Neutrophil (primary cell): ENCODE measurements at regions not wholly inside any gene's neighbourhood (a gene's known extent, or its start where the extent isn't known, plus 50 kb on each side); places are given as distances from the start of the nearest gene placed in this dataset.

Experiments used
- H3K27ac ChIP-seq: fragments of 200-600 bp; sonication (generic); 2 replicates; pipeline ENCODE4 v1.5.1; 2016; ENCODE audit warnings: mild to moderate bottlenecking, moderate library complexity
- H3K27me3 ChIP-seq: fragments of 200-600 bp; sonication (generic); 2 replicates; pipeline ENCODE4 v1.6.0; 2016; ENCODE audit warnings: mild to moderate bottlenecking
- H3K36me3 ChIP-seq: fragments of 200-600 bp; sonication (generic); 2 replicates; pipeline ENCODE4 v1.5.1; 2017
- H3K4me1 ChIP-seq, 2 experiments: fragments of 200-600 bp in 1 of 2; sonication (generic) in 1 of 2; 1 replicate in 1 of 2; 2 replicates in 1 of 2; pipeline versions ENCODE4 v1.5.1 to v1.6.1; 2013 to 2016; ENCODE audit warnings: low read depth in 1 of 2, low read length in 1 of 2, mild to moderate bottlenecking in 1 of 2, moderate library complexity in 1 of 2; ENCODE audit not compliant: control insufficient read depth in 1 of 2, insufficient read depth in 1 of 2
- H3K4me3 ChIP-seq, 2 experiments: fragments of 200-600 bp in 1 of 2; sonication (generic) in 1 of 2; 1 replicate in 1 of 2; 2 replicates in 1 of 2; pipeline ENCODE4 v1.5.1; 2013 to 2016; ENCODE audit warnings: low read depth in 1 of 2, low read length in 1 of 2, mild to moderate bottlenecking in 1 of 2, moderate library complexity in 1 of 2
- H3K9me3 ChIP-seq: fragments of 200-600 bp; sonication (generic); 2 replicates; pipeline ENCODE4 v1.5.1; 2016
- TF ChIP-seq, protein P1 (sequence below): fragments of 200-600 bp; sonication (generic); IDR thresholded peaks from 2 replicates; pipeline ENCODE4 v1.5.1; 2016; ENCODE audit warnings: antibody characterized with exemption

DNA sequence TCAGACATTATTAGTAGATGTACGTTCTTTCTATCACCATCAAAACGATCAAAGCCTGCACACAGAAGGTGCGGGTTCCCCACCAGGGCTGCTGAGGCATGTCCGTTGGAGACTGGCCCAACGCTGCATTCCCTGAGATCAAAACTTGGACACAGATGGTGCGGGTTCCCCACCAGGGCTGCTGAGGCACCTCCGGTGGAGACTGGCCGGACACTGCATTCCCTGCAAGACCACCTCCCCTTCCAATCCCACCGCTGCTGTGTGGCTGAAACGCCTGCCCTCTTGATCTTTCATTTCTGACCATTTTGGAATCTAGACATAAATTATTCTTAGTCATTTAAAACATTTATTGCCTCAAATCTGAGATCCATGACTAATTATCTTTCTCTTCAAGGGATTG lies 254.2 kb upstream of the SALL3 start:
- Histone ChIP-seq H3K27ac (no peak overlapping the region), H3K36me3 (no peaks in the 10 kb centered on the region), H3K9me3 (no peaks in the 10 kb centered on the region), H3K27me3 (peaks cover 37% of the 10 kb centered on the region), H3K4me1 (no peaks in the 10 kb centered on the region), H3K4me3 (no peak overlapping the region)
- TF ChIP-seq, protein P1, sequence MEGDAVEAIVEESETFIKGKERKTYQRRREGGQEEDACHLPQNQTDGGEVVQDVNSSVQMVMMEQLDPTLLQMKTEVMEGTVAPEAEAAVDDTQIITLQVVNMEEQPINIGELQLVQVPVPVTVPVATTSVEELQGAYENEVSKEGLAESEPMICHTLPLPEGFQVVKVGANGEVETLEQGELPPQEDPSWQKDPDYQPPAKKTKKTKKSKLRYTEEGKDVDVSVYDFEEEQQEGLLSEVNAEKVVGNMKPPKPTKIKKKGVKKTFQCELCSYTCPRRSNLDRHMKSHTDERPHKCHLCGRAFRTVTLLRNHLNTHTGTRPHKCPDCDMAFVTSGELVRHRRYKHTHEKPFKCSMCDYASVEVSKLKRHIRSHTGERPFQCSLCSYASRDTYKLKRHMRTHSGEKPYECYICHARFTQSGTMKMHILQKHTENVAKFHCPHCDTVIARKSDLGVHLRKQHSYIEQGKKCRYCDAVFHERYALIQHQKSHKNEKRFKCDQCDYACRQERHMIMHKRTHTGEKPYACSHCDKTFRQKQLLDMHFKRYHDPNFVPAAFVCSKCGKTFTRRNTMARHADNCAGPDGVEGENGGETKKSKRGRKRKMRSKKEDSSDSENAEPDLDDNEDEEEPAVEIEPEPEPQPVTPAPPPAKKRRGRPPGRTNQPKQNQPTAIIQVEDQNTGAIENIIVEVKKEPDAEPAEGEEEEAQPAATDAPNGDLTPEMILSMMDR, result no peak

GRCh38 chr18:78726326-78727056 lies 253.1 kb upstream of the SALL3 start:
- Histone ChIP-seq H3K9me3 (no peaks in the 10 kb centered on the region), H3K27ac (no peak overlapping the region), H3K4me1 (no peaks in the 10 kb centered on the region), H3K36me3 (no peaks in the 10 kb centered on the region), H3K4me3 (no peak overlapping the region), H3K27me3 (peaks cover 26% of the 10 kb centered on the region)
- TF ChIP-seq, protein P1, result no peak

GRCh38 chr18:78727057-78727739 lies 252.4 kb upstream of the SALL3 start:
- no peak overlapping the region for H3K27ac ChIP-seq
- no peaks in the 10 kb centered on the region for H3K4me1 ChIP-seq
- H3K36me3 ChIP-seq, result no peaks in the 10 kb centered on the region
- no peaks in the 10 kb centered on the region for H3K9me3 ChIP-seq
- no peak overlapping the region for H3K4me3 ChIP-seq
- H3K27me3 ChIP-seq, result peaks cover 19% of the 10 kb centered on the region
- TF ChIP-seq, protein P1, result no peak

DNA sequence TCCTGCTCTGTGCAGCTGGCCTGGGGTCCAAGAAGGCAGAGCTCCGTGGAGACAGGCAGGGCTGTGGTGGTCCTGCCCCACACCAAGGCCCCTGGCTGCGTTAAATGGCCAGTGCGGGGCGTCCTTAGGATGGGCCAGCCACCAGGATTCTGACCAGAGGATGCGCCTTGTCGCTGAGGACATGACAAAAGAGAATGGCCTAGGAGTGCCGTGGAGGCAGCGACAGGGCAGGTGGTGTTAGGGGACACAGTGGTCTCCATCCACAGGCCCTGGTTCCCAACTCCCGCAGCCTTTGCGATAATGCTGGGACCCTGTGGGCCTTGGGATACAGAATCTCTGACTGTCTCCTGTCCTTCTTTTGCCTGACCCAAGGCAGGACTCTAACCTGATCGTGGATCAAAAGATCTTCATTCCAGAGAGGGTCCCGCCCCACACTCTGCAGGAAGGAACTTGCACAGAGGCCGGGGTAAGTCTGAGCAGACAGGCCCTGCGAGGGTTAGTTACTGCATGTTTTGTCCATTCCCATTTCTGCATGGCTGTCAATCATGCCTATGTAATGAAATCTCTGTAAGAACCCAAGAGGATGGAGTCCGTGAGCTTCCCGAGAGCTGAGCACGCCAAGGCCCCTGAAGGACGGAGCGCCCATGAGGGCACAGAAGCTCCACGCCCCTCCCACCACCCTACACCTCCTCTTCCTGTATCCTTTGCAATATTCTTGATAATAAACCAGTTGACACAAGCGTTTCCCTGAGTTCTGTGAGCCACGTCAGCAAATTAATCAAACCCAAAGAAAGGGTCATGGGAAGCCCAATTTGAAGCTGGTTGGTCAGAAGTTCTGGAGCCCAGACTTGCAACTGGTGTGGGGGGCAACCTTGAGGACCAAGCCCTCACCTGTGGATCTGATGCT lies 251.5 kb upstream of the SALL3 start:
- Histone ChIP-seq H3K4me3 (no peak overlapping the region), H3K4me1 (no peaks in the 10 kb centered on the region), H3K27ac (no peak overlapping the region), H3K36me3 (no peaks in the 10 kb centered on the region), H3K9me3 (no peaks in the 10 kb centered on the region), H3K27me3 (peaks cover 10% of the 10 kb centered on the region)
- TF ChIP-seq, protein P1, result no peak

DNA sequence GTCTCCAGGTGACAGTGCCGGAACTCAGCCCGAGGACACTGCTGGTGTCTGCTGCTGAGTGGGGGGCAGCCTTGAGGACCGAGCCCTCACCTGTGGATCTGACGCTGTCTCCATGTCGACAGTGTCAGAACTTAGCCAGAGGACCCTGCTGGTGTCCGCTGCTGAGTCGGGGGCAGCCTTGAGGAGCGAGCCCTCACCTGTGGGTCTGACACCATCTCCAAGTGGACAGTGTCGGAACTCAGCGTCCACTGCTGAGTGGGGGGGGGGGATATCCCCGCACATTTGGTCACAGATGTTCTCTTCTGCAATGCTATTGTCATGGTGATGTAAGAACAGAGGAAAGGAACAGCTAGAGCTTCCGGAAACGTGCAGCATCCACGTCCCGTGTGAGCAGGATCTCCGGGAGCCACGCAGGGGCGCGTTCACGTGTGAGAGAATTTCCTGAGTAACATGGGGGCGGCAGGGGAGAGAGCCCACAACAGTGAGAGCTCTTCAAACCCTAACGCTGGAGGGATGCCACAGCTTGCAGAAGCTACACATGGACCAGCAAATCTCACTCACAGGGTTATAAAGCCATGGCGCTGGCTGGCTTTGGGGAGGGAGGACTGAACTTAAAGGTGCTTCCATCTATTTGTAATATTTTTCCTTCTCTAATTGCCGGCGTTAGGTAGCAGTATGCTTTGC lies 250.7 kb upstream of the SALL3 start:
- Histone ChIP-seq H3K9me3 (no peaks in the 10 kb centered on the region), H3K4me3 (no peak overlapping the region), H3K4me1 (no peaks in the 10 kb centered on the region), H3K27ac (no peak overlapping the region), H3K36me3 (no peaks in the 10 kb centered on the region), H3K27me3 (peaks cover 2% of the 10 kb centered on the region)
- TF ChIP-seq, protein P1, result no peak
